Astrocyte (in vitro differentiated cells and primary cell): ENCODE measurements at regions not wholly inside any gene's neighbourhood (a gene's known extent, or its start where the extent isn't known, plus 50 kb on each side); places are given as distances from the start of the nearest gene placed in this dataset.

ENCODE experiments used
- CTCF ChIP-seq: IDR thresholded peaks from 2 replicates; pipeline ENCODE4 v1.5.1; 2011; ENCODE audit warnings: low read depth, mild to moderate bottlenecking, inconsistent platforms, low read length, moderate library complexity; ENCODE audit not compliant: insufficient read depth
- EZH2 ChIP-seq: IDR thresholded peaks from 2 replicates; pipeline ENCODE4 v1.6.1; 2012; ENCODE audit warnings: mild to moderate bottlenecking, low read length, inconsistent platforms; ENCODE audit not compliant: insufficient read depth

DNA sequence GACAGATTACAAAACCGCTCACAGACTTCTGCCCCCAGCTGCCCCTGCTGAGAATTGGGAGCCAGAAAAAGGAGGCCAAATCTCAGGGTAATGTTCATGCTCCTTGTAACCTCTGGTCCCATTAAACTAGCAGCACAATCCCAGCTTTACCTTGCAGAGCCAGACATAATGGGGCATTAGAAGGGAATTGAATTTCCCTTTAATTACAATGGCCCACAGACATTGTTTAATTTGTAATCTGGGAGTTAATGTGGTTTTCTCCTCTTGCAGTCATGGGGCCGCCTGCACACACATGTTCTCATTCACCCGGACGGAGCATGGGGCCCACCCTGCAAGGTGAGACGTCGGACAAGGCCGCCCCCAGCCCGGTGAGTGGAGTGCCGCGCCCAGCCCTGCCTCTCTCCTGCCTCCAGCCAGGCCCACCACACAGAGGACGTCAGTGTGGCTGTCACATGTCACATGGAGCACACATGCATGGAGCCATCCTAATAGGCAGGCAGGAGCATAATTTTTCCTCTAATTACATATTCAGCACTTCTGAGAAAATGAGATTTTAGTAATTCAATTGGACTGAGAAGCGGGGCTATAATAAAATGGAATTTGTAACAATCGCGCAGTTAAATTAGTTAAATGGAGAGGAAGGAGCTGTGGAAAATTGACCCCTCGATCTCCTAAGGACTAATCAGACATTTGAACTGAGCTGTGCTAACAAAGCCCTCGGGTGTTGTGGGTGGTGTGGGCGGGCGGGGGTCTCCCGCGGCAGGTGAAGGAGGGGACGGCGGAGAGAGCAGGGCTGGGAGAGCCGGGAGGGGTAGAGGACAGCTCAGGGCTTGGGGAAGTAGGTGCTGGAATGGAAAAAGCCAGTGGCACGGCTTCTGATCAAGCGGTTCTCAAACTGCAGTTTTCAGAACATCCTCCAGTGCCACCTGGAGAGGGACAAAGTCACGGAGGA, 87.7 kb downstream of the ENGASE start:
- TF ChIP-seq CTCF = no peak
- TF ChIP-seq EZH2 = no peak
